ENCODE measurements at regions not wholly inside any gene's neighbourhood (a gene's known extent, or its start where the extent isn't known, plus 50 kb on each side); places are given as distances from the start of the nearest gene placed in this dataset.

- DNase-seq, result no peak
- no peak for ATAC-seq
- intact Hi-C loops (cut with micrococcal nuclease), result no loop called here
- ChIA-PET CTCF (no interaction called here), POLR2A (interaction anchor here (0.6 kb wide), 1 partner anchor 298 kb away, joined by 3 read pairs; no protein-coding TSS in a partner anchor)
- H3K4me3 Mint-ChIP-seq, result no peak overlapping the region
- no peak for TF ChIP-seq CTCF (IDR thresholded peaks at IDR 0.05)
- no peak overlapping the region for H3K27ac Mint-ChIP-seq
- H3K36me3 Mint-ChIP-seq (ENCODE audit: low read depth), result no peaks in the 10 kb centered on the region
- H3K9me3 Mint-ChIP-seq, result no peaks in the 10 kb centered on the region
- no peaks in the 10 kb centered on the region for H3K4me1 Mint-ChIP-seq (ENCODE audit: low read depth)
- no peaks in the 10 kb centered on the region for H3K27me3 Mint-ChIP-seq
Measured at GRCh38 chr4:24144381-24144780, 254.5 kb upstream of the PPARGC1A start.

- Mint-ChIP-seq H3K4me1 (ENCODE audit: low read depth) (no peaks in the 10 kb centered on the region), H3K9me3 (no peaks in the 10 kb centered on the region), H3K27ac (no peak overlapping the region), H3K27me3 (no peaks in the 10 kb centered on the region), H3K4me3 (no peak overlapping the region), H3K36me3 (ENCODE audit: low read depth) (no peaks in the 10 kb centered on the region)
- POLR2A ChIA-PET, result interaction anchor here (0.6 kb wide), 1 partner anchor 299 kb away, joined by 3 read pairs; no protein-coding TSS in a partner anchor
- CTCF ChIA-PET, result no interaction called here
- DNase-seq (no peak), ATAC-seq (no peak)
- intact Hi-C loops (cut with micrococcal nuclease), result no loop called here
- no peak for TF ChIP-seq CTCF (IDR thresholded peaks at IDR 0.05)
Measured at GRCh38 chr4:24143741-24144140, 253.9 kb upstream of the PPARGC1A start.

GRCh38 chr4:24141836-24142235, 252.0 kb upstream of the PPARGC1A start:
- no peak for ATAC-seq
- POLR2A ChIA-PET, result no interaction called here
- no peaks in the 10 kb centered on the region for H3K36me3 Mint-ChIP-seq (ENCODE audit: low read depth)
- no peak for DNase-seq
- no peak for TF ChIP-seq CTCF (IDR thresholded peaks at IDR 0.05)
- H3K27me3 Mint-ChIP-seq, result no peaks in the 10 kb centered on the region
- no peak overlapping the region for H3K27ac Mint-ChIP-seq
- intact Hi-C loops (cut with micrococcal nuclease), result no loop called here
- no peaks in the 10 kb centered on the region for H3K9me3 Mint-ChIP-seq
- CTCF ChIA-PET, result no interaction called here
- no peak overlapping the region for H3K4me3 Mint-ChIP-seq
- no peaks in the 10 kb centered on the region for H3K4me1 Mint-ChIP-seq (ENCODE audit: low read depth)

GRCh38 chr4:24140892-24141291, 251.0 kb upstream of the PPARGC1A start:
- DNase-seq (no peak), ATAC-seq (no peak)
- intact Hi-C loops (cut with micrococcal nuclease), result no loop called here
- no peak overlapping the region for H3K4me3 Mint-ChIP-seq
- no peaks in the 10 kb centered on the region for H3K4me1 Mint-ChIP-seq (ENCODE audit: low read depth)
- ChIA-PET POLR2A (no interaction called here), CTCF (no interaction called here)
- H3K27ac Mint-ChIP-seq, result no peak overlapping the region
- H3K9me3 Mint-ChIP-seq, result no peaks in the 10 kb centered on the region
- H3K36me3 Mint-ChIP-seq (ENCODE audit: low read depth), result no peaks in the 10 kb centered on the region
- no peaks in the 10 kb centered on the region for H3K27me3 Mint-ChIP-seq
- TF ChIP-seq CTCF (IDR thresholded peaks at IDR 0.05), result no peak

- H3K27ac Mint-ChIP-seq, result no peak overlapping the region
- intact Hi-C loops (cut with micrococcal nuclease), result no loop called here
- no peaks in the 10 kb centered on the region for H3K27me3 Mint-ChIP-seq
- no peaks in the 10 kb centered on the region for H3K36me3 Mint-ChIP-seq (ENCODE audit: low read depth)
- TF ChIP-seq CTCF (IDR thresholded peaks at IDR 0.05), result no peak
- POLR2A ChIA-PET, result no interaction called here
- no peak for DNase-seq
- CTCF ChIA-PET, result no interaction called here
- no peak overlapping the region for H3K4me3 Mint-ChIP-seq
- no peaks in the 10 kb centered on the region for H3K9me3 Mint-ChIP-seq
- ATAC-seq, result no peak
- H3K4me1 Mint-ChIP-seq (ENCODE audit: low read depth), result no peaks in the 10 kb centered on the region
Measured at GRCh38 chr4:24137671-24138601, 248.1 kb upstream of the PPARGC1A start.
